Gastrocnemius medialis (tissue), 4 donors: ENCODE measurements at regions not wholly inside any gene's neighbourhood (a gene's known extent, or its start where the extent isn't known, plus 50 kb on each side); places are given as distances from the start of the nearest gene placed in this dataset.

Experiments
- ATAC-seq, 2 donors: fragments of 150-250 bp; one replicate each; pipeline ENCODE4 v1.9.1; 2016
- DNase-seq, 2 donors: peaks; one replicate each; pipeline ENCODE4 v3.0.0-alpha.2; 2019
- H3K27ac ChIP-seq, 4 donors: fragments of 200-600 bp; sonication (generic); 1 replicate in 1 of 4; 2 replicates in 3 of 4; pipeline ENCODE4 v1.5.1; 2016 to 2018; ENCODE audit warnings: mild to moderate bottlenecking in 2 of 4, moderate library complexity in 1 of 4
- H3K27me3 ChIP-seq, 3 donors: fragments of 200-600 bp; sonication (generic) in 2 of 3; 1 replicate in 1 of 3; 2 replicates in 2 of 3; pipeline versions ENCODE4 v1.5.1 to v1.6.0; 2016 to 2019; ENCODE audit warnings: mild to moderate bottlenecking in 1 of 3, moderate library complexity in 1 of 3
- H3K36me3 ChIP-seq, 2 donors: fragments of 200-600 bp; sonication (generic) in 1 of 2; one replicate each; pipeline ENCODE4 v1.5.1; 2017 to 2018
- H3K4me1 ChIP-seq, 2 donors: fragments of 200-600 bp; sonication (generic) in 1 of 2; one replicate each; pipeline ENCODE4 v1.5.1; 2016 to 2017; ENCODE audit warnings: mild to moderate bottlenecking in 2 of 2
- H3K4me3 ChIP-seq, 4 donors: fragments of 200-600 bp; sonication (generic) in 3 of 4; 1 replicate in 1 of 4; 2 replicates in 3 of 4; pipeline ENCODE4 v1.5.1; 2016 to 2019; ENCODE audit warnings: mild to moderate bottlenecking in 2 of 4
- H3K9me3 ChIP-seq, 3 donors: fragments of 200-600 bp; sonication (generic) in 2 of 3; 1 replicate in 1 of 3; 2 replicates in 2 of 3; pipeline ENCODE4 v1.5.1; 2016 to 2019
- POLR2A ChIP-seq, 2 donors: fragments of 450-650 bp; IDR thresholded peaks; one replicate each; pipeline ENCODE4 v1.6.1; 2017; ENCODE audit warnings: antibody characterized with exemption in 2 of 2, mild to moderate bottlenecking in 2 of 2, moderate library complexity in 2 of 2
- in situ Hi-C, 4 donors: fragments of 200-750 bp; cut with MboI; loops; one replicate each; pipeline versions ENCODE4 v1.15.0 to v1.8.0; 2017; ENCODE audit warnings: low sequenced_read_pairs in 4 of 4
- intact Hi-C: fragments of 100-400 bp; cut with DNase I; formaldehyde crosslinking; loops from one replicate; pipeline ENCODE4 v1.15.1; 2023; ENCODE audit warnings: low total_unique reads
- TF ChIP-seq, protein P1 (sequence below), 5 experiments: fragments of 450-650 bp in 3 of 5; fragments of 200-600 bp in 2 of 5; sonication (generic) in 2 of 5; IDR thresholded peaks in 4 of 5; conservative IDR thresholded peaks in 1 of 5; 1 replicate in 4 of 5; 2 replicates in 1 of 5; pipeline ENCODE4 v1.5.1; 2016 to 2019; ENCODE audit warnings: antibody characterized with exemption in 5 of 5, mild to moderate bottlenecking in 3 of 5, moderate library complexity in 3 of 5

DNA sequence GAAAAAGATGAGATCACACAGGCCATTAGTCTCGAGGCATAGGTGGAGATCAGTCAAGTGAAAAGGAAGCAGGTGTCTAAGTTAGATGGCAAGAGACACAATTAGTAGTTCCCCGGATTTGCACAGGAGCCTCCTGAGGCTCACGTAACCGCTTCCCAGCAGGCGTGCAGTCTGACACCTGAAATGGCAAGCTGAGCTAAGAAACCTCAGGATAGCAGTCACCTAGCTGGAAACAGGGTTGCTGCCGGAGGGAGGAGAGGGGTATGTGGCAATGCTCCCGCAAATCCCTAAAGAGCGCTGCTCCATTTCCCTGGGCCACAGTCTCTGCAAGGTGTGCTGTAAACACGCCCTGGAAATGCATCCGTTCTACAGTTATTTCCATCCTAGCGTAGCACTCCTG lies 1151.0 kb downstream of the DIAPH3 start:
- Histone ChIP-seq H3K27me3 (no peaks in the 10 kb centered on the region), H3K9me3 (no peaks in the 10 kb centered on the region), H3K4me1 (no peaks in the 10 kb centered on the region), H3K27ac (no peak overlapping the region), H3K4me3 (no peak overlapping the region), H3K36me3 (no peaks in the 10 kb centered on the region)
- TF ChIP-seq, protein P1, sequence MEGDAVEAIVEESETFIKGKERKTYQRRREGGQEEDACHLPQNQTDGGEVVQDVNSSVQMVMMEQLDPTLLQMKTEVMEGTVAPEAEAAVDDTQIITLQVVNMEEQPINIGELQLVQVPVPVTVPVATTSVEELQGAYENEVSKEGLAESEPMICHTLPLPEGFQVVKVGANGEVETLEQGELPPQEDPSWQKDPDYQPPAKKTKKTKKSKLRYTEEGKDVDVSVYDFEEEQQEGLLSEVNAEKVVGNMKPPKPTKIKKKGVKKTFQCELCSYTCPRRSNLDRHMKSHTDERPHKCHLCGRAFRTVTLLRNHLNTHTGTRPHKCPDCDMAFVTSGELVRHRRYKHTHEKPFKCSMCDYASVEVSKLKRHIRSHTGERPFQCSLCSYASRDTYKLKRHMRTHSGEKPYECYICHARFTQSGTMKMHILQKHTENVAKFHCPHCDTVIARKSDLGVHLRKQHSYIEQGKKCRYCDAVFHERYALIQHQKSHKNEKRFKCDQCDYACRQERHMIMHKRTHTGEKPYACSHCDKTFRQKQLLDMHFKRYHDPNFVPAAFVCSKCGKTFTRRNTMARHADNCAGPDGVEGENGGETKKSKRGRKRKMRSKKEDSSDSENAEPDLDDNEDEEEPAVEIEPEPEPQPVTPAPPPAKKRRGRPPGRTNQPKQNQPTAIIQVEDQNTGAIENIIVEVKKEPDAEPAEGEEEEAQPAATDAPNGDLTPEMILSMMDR (IDR thresholded peaks at IDR 0.05 in 4 of 5, conservative IDR thresholded peaks at IDR 0.05 in 1 of 5) = no peak
- TF ChIP-seq POLR2A (IDR thresholded peaks at IDR 0.05) = no peak
- intact Hi-C loops = no loop called here
- ATAC-seq (no peak), DNase-seq (no peak)
- in situ Hi-C loops = no loop called here

GRCh38 chr13:59016250-59016649 lies 1147.5 kb downstream of the DIAPH3 start:
- ATAC-seq = no peak
- Histone ChIP-seq H3K4me1 (no peaks in the 10 kb centered on the region), H3K27me3 (no peaks in the 10 kb centered on the region), H3K36me3 (no peaks in the 10 kb centered on the region), H3K4me3 (no peak overlapping the region), H3K9me3 (no peaks in the 10 kb centered on the region), H3K27ac (no peak overlapping the region)
- TF ChIP-seq, protein P1 (IDR thresholded peaks at IDR 0.05 in 4 of 5, conservative IDR thresholded peaks at IDR 0.05 in 1 of 5) = no peak
- no peak for TF ChIP-seq POLR2A (IDR thresholded peaks at IDR 0.05)
- intact Hi-C loops (no loop called here), in situ Hi-C loops (no loop called here)
- no peak for DNase-seq

- intact Hi-C loops = no loop called here
These were observed 1139.3 kb downstream of the DIAPH3 start for GRCh38 chr13:59024434-59024833.

GRCh38 chr13:59034198-59034597 lies 1129.5 kb downstream of the DIAPH3 start:
- H3K27me3 ChIP-seq = no peaks in the 10 kb centered on the region
- ATAC-seq (no peak), DNase-seq (no peak)
- no peak overlapping the region for H3K4me3 ChIP-seq
- no peak overlapping the region for H3K27ac ChIP-seq
- in situ Hi-C loops = no loop called here
- no peaks in the 10 kb centered on the region for H3K9me3 ChIP-seq
- TF ChIP-seq POLR2A (IDR thresholded peaks at IDR 0.05) = no peak
- TF ChIP-seq, protein P1 (IDR thresholded peaks at IDR 0.05 in 4 of 5, conservative IDR thresholded peaks at IDR 0.05 in 1 of 5) = no peak
- H3K36me3 ChIP-seq = no peaks in the 10 kb centered on the region
- intact Hi-C loops = no loop called here
- H3K4me1 ChIP-seq = no peaks in the 10 kb centered on the region

More at GRCh38 chr13:59024434-59024833, 1139.3 kb downstream of the DIAPH3 start:
- DNase-seq = no peak
- H3K9me3 ChIP-seq = no peaks in the 10 kb centered on the region
- no peaks in the 10 kb centered on the region for H3K36me3 ChIP-seq
- no peak for ATAC-seq
- H3K4me3 ChIP-seq = no peak overlapping the region
- H3K27ac ChIP-seq = no peak overlapping the region
- H3K4me1 ChIP-seq = no peaks in the 10 kb centered on the region
- in situ Hi-C loops = no loop called here
- TF ChIP-seq, protein P1 (IDR thresholded peaks at IDR 0.05 in 4 of 5, conservative IDR thresholded peaks at IDR 0.05 in 1 of 5) = no peak
- TF ChIP-seq POLR2A (IDR thresholded peaks at IDR 0.05) = no peak
- H3K27me3 ChIP-seq = no peaks in the 10 kb centered on the region

DNA sequence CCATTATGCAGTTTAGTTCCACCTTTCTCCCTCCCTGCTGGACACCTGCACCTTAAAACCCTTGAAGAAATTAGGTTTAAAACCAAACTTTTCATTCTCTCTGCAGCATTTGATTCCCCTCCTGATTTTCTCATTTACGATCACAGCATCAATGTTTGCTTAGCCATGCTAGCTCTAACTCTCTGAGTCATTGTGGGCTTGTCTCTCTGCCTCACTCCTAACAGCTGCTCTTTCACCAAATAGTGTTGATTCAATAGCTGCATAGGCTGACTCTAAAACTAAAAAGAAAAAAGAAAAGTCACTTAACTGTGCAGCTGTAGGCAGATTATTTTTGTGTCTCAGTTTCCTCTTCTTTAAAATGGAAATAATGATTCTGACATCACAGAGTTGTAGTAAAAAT lies 1124.9 kb downstream of the DIAPH3 start:
- Histone ChIP-seq H3K4me3 (no peak overlapping the region), H3K9me3 (no peaks in the 10 kb centered on the region), H3K27me3 (no peaks in the 10 kb centered on the region), H3K36me3 (no peaks in the 10 kb centered on the region), H3K4me1 (no peaks in the 10 kb centered on the region), H3K27ac (no peak overlapping the region)
- ATAC-seq (no peak), DNase-seq (no peak)
- TF ChIP-seq, protein P1 (IDR thresholded peaks at IDR 0.05 in 4 of 5, conservative IDR thresholded peaks at IDR 0.05 in 1 of 5) = no peak
- no peak for TF ChIP-seq POLR2A (IDR thresholded peaks at IDR 0.05)
- in situ Hi-C loops (no loop called here), intact Hi-C loops (no loop called here)
